NCI-H1092 treated with DMSO at 0.1 percent for 48 hours (cell line): ENCODE measurements at regions not wholly inside any gene's neighbourhood (a gene's known extent, or its start where the extent isn't known, plus 50 kb on each side); places are given as distances from the start of the nearest gene placed in this dataset.
"Not testable (repeated sequence)": the region's sequence is repeated elsewhere in the genome, so short reads cannot be mapped to it uniquely, and the experiment has no call there.

ENCODE experiments used
- DNase-seq: peaks from one replicate; lab custom pipeline; 2025; lab: John Stamatoyannopoulos, UW

DNA sequence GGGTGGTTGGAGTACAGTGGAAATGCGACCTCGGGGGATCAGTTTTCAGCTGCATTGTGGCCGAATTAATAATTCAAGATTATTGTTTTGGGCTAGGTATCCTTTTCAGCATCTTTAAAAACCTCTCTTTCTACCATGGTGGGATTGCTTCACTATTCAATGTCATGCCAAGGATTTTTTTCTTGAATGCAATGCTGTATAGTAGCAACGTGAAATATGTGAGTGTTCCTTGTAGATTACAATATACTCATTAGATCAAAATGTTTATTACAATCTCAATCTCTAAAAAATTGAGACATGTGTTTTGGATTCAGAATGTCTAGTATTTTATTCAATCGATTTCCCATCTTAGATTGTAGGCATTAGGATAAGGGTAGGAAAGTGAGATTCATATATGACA, 586.5 kb upstream of the TBL1XR1 start:
- no peak for DNase-seq

DNA sequence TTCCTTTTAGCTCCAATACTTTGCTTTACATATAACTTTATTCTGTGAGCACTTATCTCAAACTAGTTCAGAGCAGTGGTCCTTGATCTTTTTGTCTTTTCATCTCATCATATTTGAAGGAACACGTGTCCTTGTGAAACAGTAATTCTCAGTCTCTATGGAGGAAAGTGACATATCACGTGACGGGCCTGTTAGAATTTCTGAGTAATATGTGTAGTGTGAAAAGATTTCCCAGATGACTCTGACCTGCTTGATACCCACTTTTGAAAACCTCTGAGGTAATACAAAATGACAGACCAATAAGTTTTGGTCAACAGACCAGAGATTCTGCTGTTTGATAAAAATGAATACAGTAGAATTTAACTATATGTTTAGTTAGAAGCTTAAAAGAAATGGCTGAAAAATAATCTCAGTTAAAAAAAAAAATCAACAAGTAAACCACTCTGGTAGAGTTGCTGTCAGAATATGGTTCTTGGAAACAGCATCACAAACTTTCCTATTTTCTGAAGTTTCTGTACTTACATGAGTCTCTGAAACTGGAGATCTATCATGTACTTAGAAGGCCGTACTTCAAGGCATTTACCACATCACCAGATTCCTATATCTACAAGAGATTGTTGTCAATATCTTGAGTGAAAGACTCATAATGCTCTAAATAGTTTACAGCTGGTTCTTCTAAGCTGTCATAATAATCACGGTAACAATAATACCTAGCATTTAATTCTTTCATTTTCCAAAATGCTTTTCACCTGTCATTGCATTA, 590.2 kb upstream of the TBL1XR1 start:
- no peak for DNase-seq

DNA sequence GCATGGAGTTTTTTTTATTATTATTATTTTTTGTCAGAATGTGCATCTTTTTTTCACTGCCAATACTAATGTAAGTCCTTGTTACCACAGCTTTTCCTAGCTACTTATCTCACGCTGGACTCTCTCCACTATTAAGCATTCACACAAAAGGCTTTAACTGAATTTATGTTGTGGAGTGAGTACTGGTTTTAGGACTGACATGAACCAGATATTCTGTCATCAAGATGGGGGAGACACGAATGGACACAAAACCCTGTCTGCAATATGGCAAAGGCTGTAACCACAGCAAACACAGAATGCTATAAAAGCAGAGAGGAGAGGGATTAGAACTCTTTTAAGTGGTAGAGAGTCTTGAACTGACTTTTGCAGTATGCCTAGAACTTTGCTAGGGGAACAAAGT, 592.2 kb upstream of the TBL1XR1 start:
- no peak for DNase-seq

DNA sequence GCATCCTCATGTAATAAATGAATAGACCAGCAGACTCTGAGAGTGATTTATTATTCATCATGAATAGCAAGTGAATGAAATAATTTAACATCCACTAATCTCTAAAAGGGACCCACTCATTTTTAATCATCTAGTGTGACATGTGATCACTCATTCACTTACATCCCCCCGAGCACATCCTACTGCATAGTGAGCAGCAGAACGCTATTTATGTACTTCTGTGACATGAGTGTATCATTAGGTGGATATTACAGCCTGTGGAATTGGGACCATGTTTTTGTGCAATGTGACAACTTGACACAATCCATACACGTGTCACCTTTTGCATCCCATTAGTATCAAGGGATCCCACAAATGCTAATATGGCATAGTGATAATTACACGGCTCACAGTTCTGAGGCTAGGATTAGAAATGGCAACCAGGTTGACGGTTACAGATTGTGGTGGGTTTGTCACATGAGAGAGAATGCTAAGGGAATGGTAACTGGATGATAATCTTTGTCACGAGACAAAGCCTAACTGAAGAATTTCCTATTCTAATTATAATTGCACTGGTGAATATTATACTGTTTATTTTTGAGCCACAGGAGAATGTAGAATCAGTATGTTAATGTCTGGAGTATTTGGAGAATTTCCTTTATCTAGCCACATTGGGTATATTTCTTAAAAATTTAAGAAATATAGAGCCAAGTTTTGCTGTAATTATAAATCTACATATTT, 595.2 kb upstream of the TBL1XR1 start:
- DNase-seq = no peak

DNA sequence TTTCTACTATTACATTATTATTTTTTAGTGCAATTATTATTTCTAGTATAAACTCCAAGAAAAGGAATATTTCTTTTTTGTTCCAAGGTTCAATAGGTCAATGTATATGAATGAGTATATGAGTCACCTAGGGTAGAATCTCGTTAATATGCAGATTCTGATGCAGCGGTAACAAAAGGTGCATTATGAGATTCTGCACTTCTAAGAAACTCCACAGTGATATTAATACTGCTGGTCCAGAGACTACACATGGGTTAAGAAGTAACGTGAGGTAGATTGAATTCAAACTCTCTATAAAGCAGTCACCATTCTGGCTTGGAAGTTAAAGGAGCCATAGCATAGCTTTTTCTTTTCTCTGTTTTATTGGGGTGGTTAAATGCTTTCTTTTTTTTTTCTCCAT, 596.2 kb upstream of the TBL1XR1 start:
- DNase-seq = no peak

DNA sequence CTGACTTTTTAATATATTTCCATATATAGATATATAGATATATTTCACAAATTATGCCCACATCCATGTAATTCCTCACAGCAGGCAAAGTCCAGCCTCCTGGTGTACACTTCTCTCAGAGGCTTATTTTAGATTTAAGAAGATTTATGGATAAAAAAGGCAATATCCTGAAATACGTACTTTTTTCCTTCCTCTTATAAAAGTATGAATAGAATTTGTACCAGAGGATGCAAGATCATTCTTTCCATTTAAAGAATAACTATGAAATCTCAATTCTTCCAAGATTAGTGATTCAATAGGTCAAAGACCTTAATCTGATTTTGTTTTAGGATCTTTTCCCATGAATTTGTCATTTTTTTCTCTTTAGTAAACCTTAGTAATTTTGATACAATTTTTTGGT, 597.9 kb upstream of the TBL1XR1 start:
- no peak for DNase-seq

DNA sequence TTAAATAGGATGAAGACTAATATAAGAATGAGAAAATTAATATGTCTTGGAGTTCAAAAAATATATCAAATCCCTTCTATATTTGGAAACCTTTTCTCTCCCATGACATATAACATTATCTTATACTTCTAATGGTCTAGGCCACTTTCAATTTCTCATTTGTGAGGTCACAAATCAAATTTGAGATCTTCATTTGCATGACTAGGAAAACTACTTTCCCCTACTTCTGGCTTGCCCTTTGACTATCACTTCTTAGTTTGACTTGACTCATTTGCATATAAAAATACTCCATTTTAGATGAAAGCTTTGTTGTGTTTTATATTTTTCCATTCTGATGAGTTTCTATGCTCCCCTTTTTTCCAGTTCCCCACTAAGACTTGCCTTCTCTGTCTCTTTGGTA, 598.6 kb upstream of the TBL1XR1 start:
- no peak for DNase-seq

DNA sequence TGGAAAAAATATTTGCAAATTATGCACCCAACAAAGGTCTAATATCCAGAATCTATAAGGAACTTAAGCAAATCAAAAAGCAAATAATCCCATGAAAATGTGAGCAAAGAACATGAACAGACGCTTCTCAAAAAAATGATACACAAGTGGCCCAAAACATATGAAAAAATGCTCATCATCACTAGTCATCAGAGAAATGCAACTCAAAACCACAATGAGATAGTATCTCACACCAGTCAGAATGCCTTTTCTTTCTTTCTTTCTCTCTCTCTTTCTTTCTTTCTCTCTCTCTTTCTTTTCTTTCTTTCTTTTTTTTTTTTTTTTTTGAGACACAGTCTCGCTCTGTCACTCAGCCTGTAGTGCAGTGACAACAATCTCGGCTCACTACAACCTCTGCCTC, 602.9 kb upstream of the TBL1XR1 start:
- DNase-seq = not testable (repeated sequence)

DNA sequence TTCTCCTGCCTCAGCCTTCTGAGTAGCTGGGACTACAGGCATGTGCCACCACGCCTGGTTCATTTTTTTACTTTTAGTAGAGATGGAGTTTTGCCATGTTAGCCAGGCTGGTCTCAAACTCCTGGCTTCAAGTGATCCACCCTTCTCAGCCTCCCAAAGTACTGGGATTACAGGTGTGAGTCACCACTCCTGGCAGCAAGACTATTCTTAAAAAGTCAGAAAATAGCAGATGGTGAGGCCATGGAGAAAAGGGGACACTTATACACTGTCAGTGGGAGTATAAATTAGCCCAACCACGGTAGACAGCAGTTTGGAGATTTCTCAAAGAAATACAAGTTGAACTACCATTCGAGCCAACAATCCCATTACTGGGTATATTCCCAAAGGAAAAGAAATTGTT, 603.3 kb upstream of the TBL1XR1 start:
- no peak for DNase-seq

DNA sequence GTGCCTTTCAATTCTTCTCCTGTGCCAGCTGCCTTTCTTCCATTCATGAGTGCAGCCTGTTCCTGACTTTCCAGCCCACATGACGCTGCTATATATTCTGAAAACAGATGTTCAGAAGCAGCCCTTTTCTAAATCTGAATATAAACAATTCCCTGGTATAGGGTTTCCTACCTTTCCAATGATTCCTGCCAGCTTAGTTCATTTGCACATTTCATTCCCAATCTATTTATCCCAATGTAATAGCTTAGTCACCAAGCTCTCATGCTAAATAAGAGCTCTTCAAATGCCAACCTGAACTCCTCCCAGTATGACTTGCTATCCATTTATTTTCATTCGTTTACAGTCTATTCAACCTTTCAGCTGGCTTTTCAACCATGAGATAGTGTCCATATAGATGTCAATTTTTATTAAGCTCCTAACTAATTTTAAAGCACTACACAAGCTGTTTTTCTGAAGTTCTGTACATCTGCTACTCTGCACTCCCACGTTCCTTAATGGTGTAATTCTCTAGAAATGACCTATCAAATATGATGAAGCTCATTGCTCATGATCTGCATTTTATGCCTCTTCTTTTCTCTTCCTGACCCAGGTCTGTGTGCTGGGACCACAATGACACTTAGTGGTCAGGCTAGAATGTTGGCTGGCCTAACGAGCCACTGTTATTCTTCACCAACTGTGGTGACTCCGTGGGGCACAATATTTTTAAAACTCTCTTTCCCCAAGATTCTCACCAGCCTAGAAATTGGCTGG, 605.0 kb upstream of the TBL1XR1 start:
- DNase-seq = peak; percentile 93

DNA sequence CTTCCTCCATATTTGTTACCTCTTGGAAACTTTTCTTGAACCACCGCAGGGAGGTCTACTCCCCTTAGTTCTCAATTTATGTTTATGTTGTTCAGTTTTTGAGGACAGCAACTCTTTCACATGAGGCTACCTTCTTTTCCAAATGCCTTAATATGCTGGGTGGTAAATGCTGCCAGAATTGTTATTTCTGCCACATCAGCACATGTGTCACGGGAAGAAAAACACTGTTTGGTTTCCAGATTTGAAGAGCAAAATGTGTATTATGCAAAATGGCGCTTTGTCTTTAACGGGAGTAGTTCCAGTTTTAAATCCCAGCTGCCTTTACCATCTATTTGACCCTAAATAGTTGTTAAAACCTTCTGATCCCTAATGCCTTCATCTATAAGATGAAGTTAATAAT, 606.2 kb upstream of the TBL1XR1 start:
- DNase-seq = no peak

DNA sequence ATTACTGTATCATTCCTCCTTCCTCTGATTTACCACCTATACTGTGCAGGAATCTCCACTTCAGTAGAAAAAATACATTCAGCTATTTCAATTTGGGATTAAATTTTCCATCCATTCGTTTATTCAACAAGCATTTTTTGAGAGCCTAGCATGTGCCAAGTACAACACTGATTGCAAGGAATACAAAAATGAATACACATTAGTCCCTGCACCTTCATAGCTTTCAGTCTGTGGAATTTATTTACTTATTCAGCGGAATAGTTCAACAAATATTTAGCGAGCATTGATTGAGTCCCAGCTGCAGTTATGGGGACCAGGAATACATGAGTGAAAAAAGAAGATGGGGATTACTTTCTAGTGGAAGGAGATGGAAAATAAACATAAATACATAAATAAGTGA, 606.8 kb upstream of the TBL1XR1 start:
- DNase-seq = peak; percentile 56

DNA sequence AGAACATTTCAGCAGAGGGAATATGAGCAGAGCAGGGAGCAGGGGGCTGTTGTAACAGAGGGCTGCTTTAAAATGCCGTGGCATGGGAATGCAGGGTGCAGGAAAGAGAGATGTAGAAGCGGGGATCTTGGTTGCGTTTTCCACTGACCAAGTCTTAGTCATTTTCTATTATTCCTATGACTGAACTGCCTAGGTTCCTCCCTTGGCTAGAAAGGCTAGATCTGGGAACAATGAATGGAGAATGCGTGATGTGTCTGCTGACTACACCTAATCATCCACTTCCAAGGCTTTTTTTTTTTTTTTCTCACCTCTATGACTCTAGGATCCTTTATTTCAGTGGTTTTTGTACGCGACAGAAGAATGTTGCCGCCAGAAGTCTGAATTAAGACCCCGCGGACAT, 607.4 kb upstream of the TBL1XR1 start:
- no peak for DNase-seq

DNA sequence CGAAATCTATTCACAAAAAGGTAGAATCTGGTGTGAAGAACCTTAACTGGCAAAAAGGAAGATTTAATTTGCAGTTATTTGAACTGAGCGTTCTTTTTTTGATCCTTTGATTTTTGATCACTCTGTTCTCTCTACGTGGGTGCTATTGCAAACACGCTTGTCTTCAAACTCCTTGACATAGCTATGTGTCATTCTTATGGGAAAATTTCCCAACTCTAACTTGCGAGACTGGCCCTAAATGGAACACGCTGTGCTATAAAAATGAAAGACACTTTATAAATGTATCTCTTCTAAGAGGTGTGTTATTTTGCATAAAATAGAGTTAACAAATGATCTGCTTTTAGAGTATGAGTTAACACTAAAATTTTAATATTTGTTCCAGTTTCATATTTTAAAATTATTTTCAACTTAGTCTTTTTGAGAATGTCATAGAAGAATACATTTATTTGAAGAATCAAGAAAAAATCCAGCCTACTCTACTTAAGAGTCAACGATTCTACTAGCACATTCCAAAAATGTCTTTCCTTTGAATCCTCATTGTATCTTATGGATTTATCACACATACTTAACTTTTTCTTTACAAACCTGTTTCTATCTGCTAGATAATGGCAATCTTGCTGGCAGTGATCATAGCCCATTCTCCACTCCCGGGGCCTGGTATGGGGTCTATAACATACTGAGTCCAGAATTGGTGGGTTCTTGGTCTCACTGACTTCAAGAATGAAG, 610.0 kb upstream of the TBL1XR1 start:
- no peak for DNase-seq

DNA sequence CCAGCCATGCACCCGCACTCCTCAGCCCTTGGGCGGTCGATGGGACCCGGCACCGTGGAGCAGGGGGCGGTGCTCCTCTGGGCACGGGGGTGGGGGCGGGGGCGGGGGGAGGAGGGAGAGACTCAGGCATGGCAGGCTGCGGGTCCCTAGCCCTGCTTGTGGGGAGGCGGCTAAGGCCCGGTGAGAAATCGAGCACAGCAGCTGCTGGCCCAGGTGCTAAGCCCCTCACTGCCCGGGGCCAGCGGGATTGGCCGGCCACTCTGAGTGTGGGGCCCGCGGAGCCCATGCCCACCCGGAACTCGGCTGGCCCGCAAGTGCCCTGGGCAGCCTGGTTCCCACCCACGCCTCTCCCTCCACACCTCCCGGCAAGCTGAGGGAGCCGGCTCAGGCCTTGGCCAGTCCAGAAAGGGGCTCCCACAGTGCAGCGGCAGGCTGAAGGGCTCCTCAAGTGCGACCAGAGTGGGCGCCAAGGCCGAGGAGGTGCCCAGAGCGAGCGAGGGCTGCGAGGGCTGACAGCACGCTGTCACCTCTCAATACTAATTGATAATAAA, 611.7 kb upstream of the TBL1XR1 start:
- not testable (repeated sequence) for DNase-seq

DNA sequence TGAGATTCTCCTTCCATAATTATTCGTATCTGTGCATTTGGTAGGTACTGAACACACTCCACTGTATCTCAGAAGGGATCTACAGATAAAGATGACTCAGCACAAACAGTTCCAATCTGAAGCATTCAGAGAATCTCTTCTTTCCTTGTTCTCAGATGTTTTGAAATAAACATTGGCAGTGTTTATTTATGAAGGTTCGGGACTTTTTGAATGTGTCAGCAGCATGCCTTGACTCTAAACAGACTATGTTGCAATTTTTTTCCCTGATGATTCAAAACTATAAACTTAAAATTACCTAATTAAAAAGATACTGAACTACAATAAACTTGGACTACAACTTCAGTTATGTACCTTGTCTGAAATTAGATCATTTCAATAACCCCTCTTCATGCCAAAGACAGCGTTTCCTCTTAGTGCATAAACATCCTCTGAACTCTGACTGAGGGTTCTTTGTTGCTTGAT, 612.9 kb upstream of the TBL1XR1 start:
- no peak for DNase-seq

DNA sequence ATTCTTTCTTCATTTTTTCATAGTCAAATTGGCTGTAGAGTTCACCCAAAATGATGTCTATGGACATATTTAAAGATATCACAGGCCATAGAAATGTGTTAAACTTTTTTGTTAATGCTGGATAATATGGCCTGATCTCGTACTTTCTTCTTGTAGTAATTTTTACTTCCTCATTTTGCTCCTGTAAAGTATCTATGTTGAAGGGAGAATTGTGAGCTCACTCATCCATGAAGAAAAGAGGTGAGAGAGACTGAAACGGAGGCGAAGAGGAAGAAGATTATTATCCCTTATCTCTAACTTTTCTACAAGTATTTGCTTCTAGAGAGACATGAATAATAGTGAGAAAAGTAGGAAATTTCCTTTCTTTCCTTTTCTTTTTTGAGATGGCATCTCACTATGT, 613.8 kb upstream of the TBL1XR1 start:
- DNase-seq = no peak

DNA sequence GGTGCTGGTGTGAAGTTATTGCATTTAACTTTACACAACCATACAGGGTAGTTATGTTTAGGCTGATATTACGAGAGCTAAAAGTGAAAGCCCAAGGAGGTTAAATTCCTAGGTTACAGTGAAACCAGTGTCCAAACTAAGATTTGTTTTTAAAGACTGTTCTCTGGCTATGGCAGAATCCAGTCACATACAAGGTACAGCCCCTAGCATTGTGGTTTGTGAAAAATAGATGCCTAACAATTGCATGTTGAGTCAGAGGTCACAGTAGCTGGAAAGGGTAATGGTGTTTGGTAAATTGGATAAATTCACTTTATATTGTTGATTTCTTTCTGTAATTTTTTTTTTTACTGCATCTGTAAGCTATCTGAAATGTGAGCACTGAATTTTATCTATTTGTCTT, 614.6 kb upstream of the TBL1XR1 start:
- DNase-seq = no peak

DNA sequence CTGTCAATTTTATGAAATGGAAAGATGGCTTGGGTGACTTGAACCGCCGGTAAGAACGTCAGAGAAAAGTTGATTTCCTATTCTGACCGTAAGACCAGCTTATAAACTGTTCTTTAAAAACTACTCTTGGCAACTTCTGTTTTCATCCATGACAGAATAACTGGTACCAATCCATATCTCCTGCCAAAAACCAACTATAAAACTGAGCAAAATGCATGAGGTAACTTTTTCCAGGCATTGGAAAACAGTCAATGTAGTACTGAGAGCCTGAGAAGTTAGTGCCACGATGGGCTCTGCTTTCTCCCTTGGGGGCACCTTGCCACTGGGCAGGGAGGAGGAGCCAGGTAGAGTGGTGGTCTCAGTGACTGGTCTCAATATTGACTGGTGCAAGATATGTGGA, 615.2 kb upstream of the TBL1XR1 start:
- no peak for DNase-seq

DNA sequence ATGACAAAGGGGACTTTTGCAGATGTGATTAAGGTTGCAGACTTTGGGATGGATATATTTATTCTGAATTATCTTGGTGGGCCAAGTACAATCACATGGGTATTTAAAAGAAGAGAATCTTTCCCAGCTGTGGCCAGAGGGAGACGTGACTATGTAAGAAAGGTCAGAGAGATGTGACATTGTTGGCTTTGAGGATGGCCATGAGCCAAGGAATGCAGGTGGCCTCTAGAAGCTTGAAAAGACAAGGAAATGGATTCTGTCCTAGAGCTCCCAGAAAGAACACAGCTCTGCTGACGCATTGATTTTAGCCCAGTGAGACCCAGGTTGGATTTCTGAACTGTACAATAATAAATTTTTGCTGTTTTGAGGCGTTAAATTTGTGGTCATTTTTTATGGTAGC, 616.0 kb upstream of the TBL1XR1 start:
- peak; percentile 55 for DNase-seq

DNA sequence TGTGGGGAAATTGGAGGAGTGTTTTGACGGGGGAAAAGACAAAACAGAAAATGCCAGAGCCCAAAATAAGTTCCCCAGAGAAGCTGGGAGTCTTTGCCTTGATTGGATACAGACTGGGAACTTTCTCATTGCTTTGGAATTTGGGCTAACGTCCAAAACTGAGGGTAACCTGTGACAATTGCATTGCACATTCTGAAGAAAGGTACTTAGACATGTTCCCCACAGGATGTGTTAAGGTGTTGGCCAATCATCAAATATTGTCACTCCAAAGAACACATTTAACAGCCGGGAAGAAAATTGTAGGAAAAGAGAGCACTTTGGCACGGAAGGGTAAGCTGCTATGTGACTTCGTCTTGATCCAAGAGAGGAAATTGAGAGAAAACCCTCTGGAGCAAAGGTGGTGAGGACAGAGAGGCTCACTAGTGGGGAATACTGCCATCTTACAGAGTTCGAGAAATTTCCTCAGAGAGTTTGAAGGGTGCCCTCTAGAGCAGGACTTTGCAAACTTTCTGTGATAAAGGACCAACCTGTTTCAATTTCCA, 619.5 kb upstream of the TBL1XR1 start:
- DNase-seq = no peak

DNA sequence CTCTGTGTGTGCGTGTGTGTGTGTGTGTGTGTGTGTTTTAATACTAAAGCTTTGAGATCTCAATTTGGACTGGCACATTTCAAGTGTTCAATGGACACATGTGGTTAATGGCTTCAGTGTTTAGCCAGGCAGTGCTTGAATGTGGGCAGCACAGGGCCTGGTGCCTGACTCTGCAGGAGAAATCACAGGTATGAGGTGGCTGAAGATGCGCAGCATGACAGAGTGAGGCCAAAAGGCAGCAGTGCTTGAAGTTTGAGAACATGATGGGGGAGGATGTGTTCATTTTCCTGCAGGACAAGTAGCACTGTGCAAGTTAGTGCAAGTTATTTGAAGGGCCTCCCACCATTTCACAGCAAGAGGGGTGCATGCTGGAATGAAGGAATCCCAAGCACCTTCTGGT, 620.5 kb upstream of the TBL1XR1 start:
- DNase-seq = no peak
